ENCODE measurements at regions not wholly inside any gene's neighbourhood (a gene's known extent, or its start where the extent isn't known, plus 50 kb on each side); places are given as distances from the start of the nearest gene placed in this dataset.
A peak's percentile ranks its signal among the peaks of the same experiment; 100 is the strongest.

- 77 to 80% methylated on average over 3 of the region's 3 CpGs for WGBS, 2 donors
- TF ChIP-seq, protein P1, sequence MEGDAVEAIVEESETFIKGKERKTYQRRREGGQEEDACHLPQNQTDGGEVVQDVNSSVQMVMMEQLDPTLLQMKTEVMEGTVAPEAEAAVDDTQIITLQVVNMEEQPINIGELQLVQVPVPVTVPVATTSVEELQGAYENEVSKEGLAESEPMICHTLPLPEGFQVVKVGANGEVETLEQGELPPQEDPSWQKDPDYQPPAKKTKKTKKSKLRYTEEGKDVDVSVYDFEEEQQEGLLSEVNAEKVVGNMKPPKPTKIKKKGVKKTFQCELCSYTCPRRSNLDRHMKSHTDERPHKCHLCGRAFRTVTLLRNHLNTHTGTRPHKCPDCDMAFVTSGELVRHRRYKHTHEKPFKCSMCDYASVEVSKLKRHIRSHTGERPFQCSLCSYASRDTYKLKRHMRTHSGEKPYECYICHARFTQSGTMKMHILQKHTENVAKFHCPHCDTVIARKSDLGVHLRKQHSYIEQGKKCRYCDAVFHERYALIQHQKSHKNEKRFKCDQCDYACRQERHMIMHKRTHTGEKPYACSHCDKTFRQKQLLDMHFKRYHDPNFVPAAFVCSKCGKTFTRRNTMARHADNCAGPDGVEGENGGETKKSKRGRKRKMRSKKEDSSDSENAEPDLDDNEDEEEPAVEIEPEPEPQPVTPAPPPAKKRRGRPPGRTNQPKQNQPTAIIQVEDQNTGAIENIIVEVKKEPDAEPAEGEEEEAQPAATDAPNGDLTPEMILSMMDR (IDR thresholded peaks at IDR 0.05; ENCODE audit: control extremely low read depth, extremely low read depth), result no peak
- no peaks in the 10 kb centered on the region for H3K36me3 ChIP-seq (ENCODE audit: control insufficient read depth in 4 of 4, insufficient read depth in 4 of 4, low read length in 4 of 4)
- no peaks in the 10 kb centered on the region for H3K9me3 ChIP-seq (ENCODE audit: control insufficient read depth in 4 of 4, insufficient read depth in 3 of 4, low read length in 3 of 4)
- H3K9ac ChIP-seq (ENCODE audit: insufficient read depth in 1 of 2, low read length in 2 of 2), result no peak overlapping the region
- no peak overlapping the region for H3K4me3 ChIP-seq
- H3K4me1 ChIP-seq (ENCODE audit: control insufficient read depth in 5 of 5, insufficient read depth in 5 of 5, low read length in 5 of 5), result no peaks in the 10 kb centered on the region
- DNase-seq (peak in 2 of 3 donors; percentile 28 to 43), ATAC-seq (ENCODE audit: insufficient read depth, low FRiP score) (no peak)
- H3K27me3 ChIP-seq (ENCODE audit: control insufficient read depth in 3 of 3, insufficient read depth in 3 of 3, low read length in 2 of 3), result no peaks in the 10 kb centered on the region
- no peak overlapping the region for H3K27ac ChIP-seq (ENCODE audit: low read depth in 1 of 2, low read length in 1 of 2)
These were observed 831.0 kb downstream of the NXPH1 start for GRCh38 chr7:9264395-9264794.

DNA sequence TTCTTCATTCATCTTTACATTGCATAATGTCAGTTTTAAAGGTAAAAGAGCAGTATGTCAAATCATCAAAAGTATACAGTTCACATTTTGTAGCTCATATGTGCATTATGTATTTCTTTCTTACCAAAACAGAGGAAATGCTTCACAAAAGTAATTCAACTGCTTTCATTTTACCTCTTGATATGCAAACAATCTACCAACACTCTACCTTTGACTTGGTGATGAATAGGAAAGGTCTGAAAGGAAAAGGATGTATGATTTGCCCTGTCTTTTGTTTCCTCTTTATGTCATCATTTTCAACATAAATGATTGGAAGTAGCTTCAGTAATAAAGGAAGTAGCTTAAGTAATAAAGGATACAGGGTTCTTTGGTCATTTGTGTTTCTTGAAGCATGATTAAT is 846.7 kb downstream of the NXPH1 start:
- DNase-seq, result no peak
- Histone ChIP-seq H3K9ac (ENCODE audit: insufficient read depth in 1 of 2, low read length in 2 of 2) (no peak overlapping the region), H3K27me3 (ENCODE audit: control insufficient read depth in 3 of 3, insufficient read depth in 3 of 3, low read length in 2 of 3) (no peaks in the 10 kb centered on the region), H3K9me3 (ENCODE audit: control insufficient read depth in 4 of 4, insufficient read depth in 3 of 4, low read length in 3 of 4) (peaks cover 0 to 3% (median under 1%) of the 10 kb centered on the region in 4 donors), H3K4me1 (ENCODE audit: control insufficient read depth in 5 of 5, insufficient read depth in 5 of 5, low read length in 5 of 5) (no peaks in the 10 kb centered on the region), H3K27ac (ENCODE audit: low read depth in 1 of 2, low read length in 1 of 2) (no peak overlapping the region), H3K4me3 (no peak overlapping the region), H3K36me3 (ENCODE audit: control insufficient read depth in 4 of 4, insufficient read depth in 4 of 4, low read length in 4 of 4) (no peaks in the 10 kb centered on the region)
- TF ChIP-seq, protein P1 (IDR thresholded peaks at IDR 0.05; ENCODE audit: control extremely low read depth, extremely low read depth), result no peak
- no peak for ATAC-seq (ENCODE audit: insufficient read depth, low FRiP score)

DNA sequence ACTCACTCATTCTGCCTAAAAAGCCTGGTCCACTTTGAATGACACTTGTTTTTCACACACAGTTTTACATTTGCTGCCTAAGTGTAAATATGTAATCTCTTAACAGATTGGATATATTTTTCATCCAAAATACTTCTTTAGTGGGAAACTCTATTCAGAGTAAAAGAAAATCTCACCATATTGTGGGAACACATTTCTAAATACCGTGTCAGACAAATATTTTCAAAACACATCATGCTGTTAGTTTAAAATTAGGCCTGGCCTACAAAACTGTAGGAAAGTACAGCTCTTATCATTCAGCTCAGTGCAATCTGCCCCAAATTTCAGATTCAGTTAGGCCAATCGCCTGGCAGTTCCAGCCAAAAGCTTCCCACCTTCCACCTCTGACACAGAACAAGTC is 849.8 kb downstream of the NXPH1 start:
- no peak for ATAC-seq (ENCODE audit: insufficient read depth, low FRiP score)
- no peak overlapping the region for H3K27ac ChIP-seq (ENCODE audit: low read depth in 1 of 2, low read length in 1 of 2)
- no peaks in the 10 kb centered on the region for H3K27me3 ChIP-seq (ENCODE audit: control insufficient read depth in 3 of 3, insufficient read depth in 3 of 3, low read length in 2 of 3)
- H3K4me1 ChIP-seq (ENCODE audit: control insufficient read depth in 5 of 5, insufficient read depth in 5 of 5, low read length in 5 of 5), result peaks cover 0 to 8% (median 0%) of the 10 kb centered on the region in 5 donors
- no peak for DNase-seq
- 33 to 52% methylated on average over 2 of the region's 2 CpGs for WGBS, 2 donors
- peaks cover 0 to 3% (median 0%) of the 10 kb centered on the region in 4 donors for H3K9me3 ChIP-seq (ENCODE audit: control insufficient read depth in 4 of 4, insufficient read depth in 3 of 4, low read length in 3 of 4)
- no peak overlapping the region for H3K4me3 ChIP-seq
- TF ChIP-seq, protein P1 (IDR thresholded peaks at IDR 0.05; ENCODE audit: control extremely low read depth, extremely low read depth), result no peak
- H3K9ac ChIP-seq (ENCODE audit: insufficient read depth in 1 of 2, low read length in 2 of 2), result no peak overlapping the region
- no peaks in the 10 kb centered on the region for H3K36me3 ChIP-seq (ENCODE audit: control insufficient read depth in 4 of 4, insufficient read depth in 4 of 4, low read length in 4 of 4)

DNA sequence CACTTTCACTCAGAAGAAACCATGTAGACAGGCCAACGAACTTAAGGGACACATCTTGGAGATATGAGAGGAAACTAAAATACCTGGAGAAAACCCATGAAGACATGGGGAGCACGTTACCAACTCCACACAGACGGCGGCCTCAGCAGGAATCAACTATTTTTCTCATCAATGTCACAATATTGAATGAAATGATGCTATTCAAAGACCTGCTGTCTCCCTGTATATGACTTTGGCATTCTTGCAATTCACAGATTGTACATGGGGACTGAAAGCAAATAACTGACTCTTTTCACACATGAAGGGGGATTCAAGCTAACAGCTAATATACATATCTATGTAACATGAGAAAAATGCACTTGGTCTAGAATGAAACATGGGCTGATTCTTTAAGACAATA is 869.0 kb downstream of the NXPH1 start:
- no peaks in the 10 kb centered on the region for H3K36me3 ChIP-seq (ENCODE audit: control insufficient read depth in 4 of 4, insufficient read depth in 4 of 4, low read length in 4 of 4)
- 83 to 89% methylated on average over 4 of the region's 4 CpGs for WGBS, 2 donors
- H3K4me1 ChIP-seq (ENCODE audit: control insufficient read depth in 5 of 5, insufficient read depth in 5 of 5, low read length in 5 of 5), result peaks cover 0 to 9% (median 0%) of the 10 kb centered on the region in 5 donors
- no peaks in the 10 kb centered on the region for H3K27me3 ChIP-seq (ENCODE audit: control insufficient read depth in 3 of 3, insufficient read depth in 3 of 3, low read length in 2 of 3)
- H3K9ac ChIP-seq (ENCODE audit: insufficient read depth in 1 of 2, low read length in 2 of 2), result no peak overlapping the region
- H3K4me3 ChIP-seq, result no peak overlapping the region
- peaks cover 0 to 2% (median 0%) of the 10 kb centered on the region in 4 donors for H3K9me3 ChIP-seq (ENCODE audit: control insufficient read depth in 4 of 4, insufficient read depth in 3 of 4, low read length in 3 of 4)
- no peak overlapping the region for H3K27ac ChIP-seq (ENCODE audit: low read depth in 1 of 2, low read length in 1 of 2)
- TF ChIP-seq, protein P1 (IDR thresholded peaks at IDR 0.05; ENCODE audit: control extremely low read depth, extremely low read depth), result no peak
- no peak for ATAC-seq (ENCODE audit: insufficient read depth, low FRiP score)
- no peak for DNase-seq
